ENCODE measurements at regions not wholly inside any gene's neighbourhood (a gene's known extent, or its start where the extent isn't known, plus 50 kb on each side); places are given as distances from the start of the nearest gene placed in this dataset.

DNA sequence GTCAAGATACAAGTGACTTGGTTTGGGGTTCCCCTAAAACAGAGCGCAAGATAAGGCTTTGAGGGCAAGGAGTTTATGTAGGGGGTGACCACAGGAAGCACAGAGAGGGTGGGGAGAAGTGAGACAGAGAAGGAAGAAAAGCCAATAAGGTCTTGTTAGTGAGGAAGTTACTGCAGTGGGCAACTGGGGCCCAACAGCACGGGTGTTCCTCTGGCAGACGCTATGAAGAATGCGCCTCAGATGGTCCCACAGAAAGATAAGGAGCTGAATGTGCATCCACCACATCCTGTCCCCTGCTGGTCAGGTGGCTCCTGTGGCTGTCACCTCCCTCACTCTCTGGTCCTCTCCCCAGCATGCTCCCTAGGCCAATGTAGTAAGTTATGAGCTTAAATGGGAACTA, 333.5 kb downstream of the TSHZ3 start:
- TF ChIP-seq POLR2A (IDR thresholded peaks at IDR 0.05; ENCODE audit: low read depth, low read length) (no peak), SPI1 (IDR thresholded peaks at IDR 0.05; ENCODE audit: low read depth, low read length) (no peak)
